GM21786 (cell line): ENCODE measurements at regions not wholly inside any gene's neighbourhood (a gene's known extent, or its start where the extent isn't known, plus 50 kb on each side); places are given as distances from the start of the nearest gene placed in this dataset.

Experiments
- ATAC-seq: cut with Tn5 transposase; IDR thresholded peaks from one replicate; pipeline ENCODE4 v1.9.1; 2021; ENCODE audit not compliant: unreplicated experiment

DNA sequence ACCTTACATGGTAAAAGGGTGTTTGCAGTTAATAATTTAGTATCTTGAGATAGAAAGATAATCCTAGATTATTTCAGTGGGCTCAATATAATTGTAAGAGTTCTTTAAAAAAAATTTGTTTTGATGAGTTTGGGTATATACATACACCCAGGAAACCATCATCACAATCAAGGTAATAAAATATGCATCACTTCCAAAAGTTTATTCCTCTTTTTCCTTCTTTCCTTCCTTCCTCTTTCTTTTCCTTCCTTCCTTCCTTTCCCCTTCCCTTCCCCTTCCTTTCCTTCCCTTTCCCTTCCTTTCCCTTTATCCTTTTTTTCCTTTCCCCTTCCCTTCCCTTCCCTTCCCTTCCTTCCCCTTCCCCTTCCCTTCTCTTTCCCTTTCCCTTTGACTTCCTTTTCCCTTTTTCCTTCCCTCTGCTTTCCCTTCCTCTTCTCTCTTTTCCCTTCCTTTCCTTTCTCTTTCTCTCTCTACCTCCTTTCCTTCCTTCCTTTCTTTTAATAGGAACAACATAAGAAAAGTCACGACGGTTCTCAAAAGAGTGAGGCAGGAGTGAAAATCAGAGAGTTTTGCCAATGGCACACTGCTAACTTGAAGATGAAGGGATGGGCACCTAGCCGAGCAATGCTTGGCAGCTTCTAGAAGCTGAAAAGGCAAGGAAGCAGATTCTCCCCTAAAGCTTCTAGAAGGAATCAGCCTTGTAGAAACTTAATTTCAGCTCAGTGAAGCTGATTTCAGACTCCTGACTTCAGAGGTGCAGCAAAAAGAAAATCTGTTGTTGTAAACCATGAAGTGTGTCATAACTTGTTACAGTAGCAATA is 2050.2 kb upstream of the AGA start:
- ATAC-seq = no peak

DNA sequence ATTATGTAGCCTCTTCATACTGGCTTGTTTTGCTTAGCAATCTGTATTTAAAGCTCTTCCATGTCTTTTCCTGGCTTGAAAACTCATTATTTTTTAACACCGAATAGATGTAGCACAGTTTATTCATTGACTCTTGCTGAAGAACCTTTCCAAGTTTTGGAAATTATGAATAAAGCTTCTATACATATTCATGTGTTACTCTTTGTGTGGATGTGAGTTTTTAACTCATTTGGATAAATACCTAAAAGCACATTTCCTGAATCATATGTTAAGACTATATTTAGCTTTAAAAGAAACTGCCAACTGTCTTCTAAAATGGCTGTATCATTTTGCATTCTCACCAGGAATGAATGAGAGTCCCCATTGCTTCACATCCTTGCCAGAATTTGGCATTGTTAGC is 2061.7 kb upstream of the AGA start:
- no peak for ATAC-seq

DNA sequence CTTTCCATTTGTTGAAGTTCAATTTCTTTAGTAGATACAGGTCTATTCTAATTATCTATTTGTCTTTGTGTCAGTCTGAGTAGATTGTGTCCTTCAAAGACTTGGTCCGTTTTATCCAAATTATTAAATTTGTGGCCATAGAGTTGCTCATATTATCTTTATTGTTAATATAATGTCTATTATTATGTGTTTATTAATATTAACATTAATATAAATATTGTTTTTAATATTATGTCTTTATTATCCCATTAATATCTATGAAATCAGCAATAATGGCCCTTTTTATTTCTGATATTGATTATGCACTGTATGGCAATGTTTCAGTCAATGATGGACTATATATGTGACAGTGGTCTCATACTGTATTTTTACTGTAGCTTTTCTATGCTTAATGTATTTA is 2067.3 kb upstream of the AGA start:
- ATAC-seq = no peak

DNA sequence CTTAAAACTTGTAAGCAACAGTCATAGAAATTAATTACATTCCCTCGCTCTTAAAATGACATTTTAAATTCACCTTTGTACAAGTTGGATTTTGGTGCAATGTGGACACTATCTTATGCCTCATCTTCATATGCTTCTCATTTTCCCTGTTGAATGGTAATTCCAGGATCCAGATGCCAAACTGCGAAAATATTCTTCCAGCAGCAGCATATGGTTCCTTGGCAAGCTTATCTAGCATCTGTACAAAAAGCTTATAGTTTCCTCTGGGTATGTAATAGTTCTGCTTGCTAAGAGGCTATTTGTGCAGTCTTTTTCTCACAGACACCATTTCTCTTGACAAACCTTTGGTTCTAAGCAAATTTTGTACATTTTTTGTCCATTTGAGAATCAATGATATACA is 2079.7 kb upstream of the AGA start:
- ATAC-seq = no peak

DNA sequence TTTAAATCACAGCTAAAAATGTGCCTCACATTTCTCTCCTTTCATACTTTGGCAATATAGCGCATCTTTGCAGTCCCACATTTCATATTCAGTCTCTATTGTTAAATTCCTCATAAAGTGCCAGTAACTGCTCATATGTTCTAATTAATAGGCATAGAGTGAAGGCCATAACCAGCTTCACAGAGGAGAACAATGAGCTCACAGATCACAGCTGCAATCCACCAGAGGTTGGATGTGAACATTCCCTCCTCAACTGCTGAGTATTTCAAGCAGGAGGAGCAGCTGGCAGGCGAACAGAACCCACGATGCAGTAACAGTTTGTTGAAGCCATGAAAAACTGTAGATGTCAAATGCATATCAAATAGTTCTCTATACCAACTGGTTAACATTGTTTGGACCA is 2088.7 kb upstream of the AGA start:
- ATAC-seq = no peak

DNA sequence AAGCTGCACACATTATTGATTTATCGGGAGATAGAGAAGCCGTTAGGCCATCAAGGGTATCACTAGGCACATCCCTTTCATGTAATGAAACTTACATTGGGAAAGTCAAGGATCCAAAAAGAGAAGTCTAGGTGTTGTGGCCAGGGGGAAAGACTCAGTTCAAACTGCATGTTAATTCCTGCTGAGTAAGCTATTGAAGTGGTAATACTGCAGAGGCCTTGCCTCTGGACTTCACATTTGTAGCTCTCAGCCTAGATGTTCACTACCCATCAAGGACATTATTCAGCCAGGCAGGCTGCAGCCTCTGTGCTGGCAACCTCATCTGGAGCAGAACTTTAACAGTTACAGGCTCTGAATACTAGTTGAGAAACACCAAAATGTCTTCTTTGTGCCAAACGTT is 2094.5 kb upstream of the AGA start:
- ATAC-seq = no peak

DNA sequence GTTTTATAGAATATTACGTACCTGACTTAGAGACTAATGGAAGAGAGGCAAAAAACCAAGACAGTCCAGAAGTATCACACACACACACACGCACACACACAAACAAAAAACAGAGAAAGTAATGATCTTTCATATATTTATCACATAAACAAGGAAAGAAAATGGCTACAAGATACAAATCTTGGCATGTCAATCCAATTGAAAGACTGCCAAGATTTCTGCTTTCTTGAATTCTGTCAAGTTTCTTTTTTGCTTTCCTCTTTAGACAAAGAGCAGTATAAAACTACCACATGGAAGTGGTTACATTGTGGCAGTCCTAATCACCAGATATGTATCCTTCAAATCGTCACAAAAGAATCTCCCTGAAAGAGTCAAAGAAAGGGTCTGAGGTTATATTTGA is 2097.4 kb upstream of the AGA start:
- no peak for ATAC-seq

DNA sequence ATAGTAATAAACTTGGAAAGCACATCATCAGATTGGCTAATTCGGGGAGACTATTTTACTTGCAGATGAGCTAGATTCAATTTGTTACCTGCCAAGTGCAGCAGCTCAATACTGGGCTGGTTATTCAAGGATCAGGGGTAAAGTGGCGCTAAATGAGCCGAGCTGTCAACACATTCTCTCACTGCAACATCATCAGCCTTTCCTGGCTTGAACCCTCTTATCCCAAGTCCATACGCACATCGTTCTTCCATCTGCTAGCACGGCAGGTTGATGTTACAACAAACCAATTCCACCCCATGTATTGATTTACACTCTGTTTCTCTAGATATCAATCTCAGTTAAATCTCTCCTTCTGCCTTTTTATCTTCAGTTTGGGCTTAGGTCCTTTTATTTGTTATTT is 2101.5 kb upstream of the AGA start:
- no peak for ATAC-seq

DNA sequence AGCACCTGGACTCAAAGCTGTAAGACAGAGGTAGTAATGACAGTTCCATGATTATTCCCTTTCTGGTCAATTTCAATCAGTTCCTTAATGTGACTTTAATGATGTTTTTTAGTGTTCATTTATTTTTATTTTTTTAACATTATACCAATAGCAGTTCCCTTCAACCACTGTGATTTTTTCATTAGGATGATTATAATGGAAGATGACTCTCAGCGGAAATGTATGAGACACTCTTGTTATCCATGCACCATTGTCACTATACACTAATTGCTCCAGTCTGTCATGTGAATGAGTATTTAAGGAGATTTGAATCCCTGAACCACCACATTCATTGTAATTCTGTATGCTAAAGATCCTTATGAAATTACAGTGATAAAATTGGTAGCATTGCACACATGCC is 2102.3 kb upstream of the AGA start:
- ATAC-seq = no peak

DNA sequence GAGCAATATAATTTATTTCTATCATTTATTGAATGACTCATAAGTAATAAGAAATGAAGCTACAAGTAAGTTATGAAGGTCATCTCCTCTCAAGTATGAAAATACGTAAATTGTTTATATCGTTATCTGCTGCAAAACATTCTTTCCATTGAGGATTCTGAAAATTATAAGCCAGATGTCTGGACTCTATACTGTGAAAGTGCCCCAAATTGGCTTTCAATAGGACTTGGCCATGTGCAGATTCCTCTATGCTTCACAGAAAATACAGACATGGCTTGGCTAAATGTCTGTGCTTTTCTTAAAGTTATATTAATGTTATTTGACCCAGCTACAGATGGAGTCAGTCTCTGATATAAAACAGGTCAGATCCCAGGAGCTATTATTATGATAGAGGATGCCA is 2109.9 kb upstream of the AGA start:
- no peak for ATAC-seq

DNA sequence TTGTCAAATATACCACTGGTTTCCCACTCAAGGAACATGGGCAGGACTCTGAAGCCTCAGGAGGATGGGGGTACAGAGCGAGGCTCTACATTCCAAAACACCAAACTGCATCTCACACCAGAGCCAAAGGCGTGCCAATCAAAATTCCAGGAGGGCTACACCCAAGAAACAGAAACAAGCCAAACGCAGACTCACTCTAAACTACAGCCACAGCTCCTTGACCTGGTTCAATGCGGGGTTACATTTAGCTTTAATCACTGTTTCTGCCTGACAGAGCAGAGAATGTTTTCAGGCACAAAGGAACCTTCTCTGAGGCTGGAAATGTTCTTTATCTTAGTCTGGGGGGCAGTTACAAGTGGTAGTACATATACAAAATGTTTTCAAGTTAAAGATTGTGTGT is 2121.5 kb upstream of the AGA start:
- ATAC-seq = no peak

DNA sequence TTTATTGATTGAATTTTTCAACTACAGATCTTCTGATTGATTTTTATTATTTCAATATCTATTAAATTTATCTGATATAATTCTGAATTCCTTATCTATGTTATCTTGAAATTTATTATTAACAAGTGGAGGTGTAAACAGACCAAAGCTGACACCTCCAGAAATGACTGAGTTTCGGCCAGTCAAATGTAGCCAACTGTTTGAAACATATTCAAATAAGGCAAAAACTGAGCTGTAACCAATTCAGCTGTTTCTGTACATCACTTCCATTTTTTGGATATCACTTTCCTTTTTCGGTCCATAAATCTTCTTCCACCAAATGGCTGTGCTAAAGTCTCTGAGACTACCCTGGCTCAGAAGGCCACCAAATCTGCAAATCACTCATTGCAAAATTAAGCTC is 2127.3 kb upstream of the AGA start:
- ATAC-seq = no peak

DNA sequence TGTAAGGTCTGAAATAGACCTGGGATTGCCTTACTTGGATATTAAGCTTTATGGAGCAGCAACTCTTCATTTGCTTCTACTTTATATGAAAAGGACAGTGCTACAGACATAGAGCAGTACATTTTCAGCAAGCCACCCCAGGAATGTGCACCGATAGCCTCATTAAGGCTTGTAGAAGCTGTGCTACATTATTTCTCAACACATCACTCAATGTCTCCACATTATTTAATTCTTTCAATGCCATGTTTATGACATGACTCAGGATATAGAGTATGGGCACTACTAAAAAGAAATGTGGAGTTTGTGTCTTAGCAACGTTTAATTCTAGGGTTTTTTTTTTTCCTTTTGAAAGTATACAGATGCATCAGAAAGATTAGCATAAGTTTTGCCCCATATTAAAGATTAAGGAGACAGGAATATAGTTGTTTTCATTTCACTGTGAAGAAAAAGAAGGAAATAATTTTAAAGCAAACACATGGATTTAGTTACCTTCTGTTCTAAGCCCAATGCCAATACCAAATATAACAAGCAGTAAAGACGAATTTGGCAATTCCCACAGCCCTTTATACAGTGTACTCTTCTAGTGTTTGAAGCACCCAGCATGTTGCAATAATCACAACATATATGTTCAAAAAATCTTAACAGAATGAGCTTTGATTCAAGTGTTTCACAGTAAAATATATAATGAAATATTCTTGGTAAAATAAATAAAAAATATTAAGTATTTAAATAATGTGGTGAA is 2140.1 kb upstream of the AGA start:
- ATAC-seq = no peak

DNA sequence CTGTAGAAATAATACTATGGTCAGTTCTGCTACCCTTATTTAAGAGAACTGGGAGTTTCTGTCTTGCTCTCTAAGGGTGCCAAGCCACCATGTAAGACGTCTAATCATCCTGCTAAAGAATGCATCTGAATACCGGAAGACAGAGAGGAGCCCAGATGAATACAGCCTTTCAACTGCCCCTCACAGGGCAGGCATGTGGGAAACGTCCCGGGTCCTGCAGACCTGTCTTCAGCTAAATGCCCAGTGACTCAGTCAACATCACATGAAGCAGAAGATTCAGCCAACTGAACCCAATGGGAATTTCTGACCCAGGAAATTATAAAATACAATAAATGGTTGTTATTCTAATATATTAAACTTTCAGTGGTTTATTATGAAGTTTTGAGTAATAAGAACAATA is 2141.0 kb upstream of the AGA start:
- no peak for ATAC-seq

DNA sequence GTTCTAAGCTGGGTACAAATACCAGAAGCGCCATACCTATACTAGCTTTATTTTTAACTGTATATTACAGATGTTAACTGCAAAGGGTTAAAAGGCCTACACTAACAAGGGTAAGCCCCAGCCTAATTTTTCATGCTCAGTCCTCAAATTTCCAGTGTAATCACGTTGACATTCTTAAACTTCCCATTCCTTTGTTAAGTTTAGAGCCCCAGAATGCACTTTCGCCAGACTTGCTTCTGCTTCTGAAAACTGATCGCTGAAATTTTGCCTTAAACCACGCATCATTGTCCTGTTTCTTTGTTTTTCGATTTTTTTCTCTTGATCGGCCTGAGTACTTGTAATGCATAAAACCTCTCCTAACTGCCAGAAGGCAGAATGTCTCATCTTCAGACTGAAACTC is 2141.9 kb upstream of the AGA start:
- ATAC-seq = no peak

DNA sequence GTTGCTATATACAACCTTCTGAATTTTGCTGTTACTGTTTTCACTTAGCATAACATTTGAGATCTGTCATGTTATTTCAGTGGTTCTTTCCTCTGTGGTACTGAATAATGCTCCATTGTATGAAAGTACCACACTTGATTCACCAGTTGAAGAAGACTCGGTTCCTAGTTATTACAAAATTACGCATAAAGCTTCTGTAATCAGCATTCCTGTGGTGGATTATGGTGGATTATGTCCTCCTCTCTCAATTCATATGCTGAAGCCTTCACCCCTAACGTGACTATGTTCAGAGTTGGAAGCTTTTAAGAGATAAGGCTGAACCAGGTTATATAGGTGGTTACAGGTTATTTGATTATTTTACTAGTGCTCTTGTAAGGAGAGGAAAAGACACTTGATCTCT is 2143.5 kb upstream of the AGA start:
- ATAC-seq = no peak

DNA sequence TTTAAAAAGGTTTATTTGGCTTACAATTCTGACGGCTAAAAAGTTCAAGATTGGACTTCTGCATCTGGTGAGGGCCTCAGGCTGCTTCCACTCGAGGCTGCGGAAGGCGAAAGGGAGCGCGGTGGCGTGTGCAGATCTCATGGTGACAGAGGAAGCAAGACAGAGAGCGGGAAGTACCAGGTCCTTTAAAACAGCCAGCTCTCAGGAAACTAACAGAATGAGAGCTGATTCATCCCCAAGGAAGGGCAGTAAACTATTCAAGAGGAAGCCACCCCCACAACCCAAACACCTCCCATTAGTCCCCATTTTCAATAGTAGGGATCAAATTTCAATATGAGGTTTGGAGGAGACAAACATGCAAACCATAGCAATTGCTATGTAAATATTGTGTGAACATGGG is 2144.2 kb upstream of the AGA start:
- ATAC-seq = no peak

DNA sequence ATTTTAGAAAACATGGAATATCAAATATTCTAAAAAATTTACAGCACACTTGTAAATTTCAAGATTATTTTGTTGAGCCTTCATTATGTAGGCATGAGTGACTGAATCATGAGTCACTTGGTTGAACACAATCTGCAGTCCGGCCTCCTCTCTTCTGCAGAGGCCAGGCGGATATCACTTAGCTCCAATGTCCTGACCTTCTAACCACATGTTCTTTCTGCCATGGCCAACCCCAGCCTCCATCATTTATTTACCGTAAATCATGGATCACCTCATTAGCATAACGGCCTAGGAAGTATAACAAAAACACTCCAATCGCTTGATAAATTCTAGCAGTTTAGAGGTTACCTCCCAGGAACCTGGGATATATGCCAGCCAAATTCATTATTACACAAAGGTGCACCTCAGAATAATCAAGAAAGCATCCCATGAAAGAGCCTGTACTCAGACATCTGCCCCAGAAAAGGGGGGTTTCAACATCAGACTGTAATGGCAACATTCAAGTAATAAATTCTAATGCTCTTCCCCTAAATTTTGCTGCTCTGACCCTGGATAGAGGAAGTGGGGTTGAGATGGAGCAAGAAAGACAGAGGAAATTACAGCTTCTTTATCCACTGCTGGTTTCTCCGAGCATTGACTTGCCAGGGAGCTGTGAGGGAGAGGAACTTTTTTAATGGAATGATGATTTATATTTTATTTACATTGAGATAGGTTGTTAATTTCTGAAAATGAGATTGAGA is 2153.6 kb upstream of the AGA start:
- no peak for ATAC-seq

DNA sequence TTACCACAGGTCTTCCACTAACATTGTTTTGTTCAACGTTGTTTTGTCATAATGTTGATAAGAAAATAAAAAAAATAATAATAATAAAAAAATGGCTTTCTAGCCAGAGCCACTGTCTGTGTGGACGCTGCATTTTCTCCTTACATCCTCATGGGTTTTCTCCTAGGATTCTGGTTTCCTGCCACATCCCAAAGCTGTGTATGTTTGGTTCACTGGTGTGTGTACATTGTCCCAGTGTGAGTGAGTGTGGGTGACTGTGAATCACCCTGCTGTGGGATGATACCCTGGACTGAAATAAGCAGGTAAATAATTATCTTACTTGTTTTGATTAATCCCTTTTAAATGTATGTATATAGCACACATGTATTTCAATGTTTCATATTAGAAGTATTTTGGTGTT is 2154.4 kb upstream of the AGA start:
- no peak for ATAC-seq

DNA sequence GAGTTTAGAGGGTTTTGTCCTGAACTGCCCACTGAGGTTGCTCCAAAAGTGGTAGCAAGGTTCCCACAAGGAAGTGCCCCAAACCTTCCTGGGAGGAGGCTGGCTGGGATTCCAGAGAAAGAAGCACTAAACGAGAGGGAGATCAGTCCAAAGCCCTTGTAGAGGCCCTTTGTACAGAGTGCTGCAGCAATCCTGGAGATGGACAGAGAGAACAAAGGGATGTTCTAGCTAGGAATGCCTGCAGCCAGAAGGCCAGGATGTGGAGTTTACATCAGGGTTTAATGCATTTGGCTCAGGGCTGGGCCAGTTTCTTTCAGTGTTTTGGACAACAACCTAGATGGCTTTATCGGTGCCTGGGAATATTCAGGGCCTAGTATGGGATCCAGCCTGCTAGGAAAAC is 2155.1 kb upstream of the AGA start:
- ATAC-seq = no peak

DNA sequence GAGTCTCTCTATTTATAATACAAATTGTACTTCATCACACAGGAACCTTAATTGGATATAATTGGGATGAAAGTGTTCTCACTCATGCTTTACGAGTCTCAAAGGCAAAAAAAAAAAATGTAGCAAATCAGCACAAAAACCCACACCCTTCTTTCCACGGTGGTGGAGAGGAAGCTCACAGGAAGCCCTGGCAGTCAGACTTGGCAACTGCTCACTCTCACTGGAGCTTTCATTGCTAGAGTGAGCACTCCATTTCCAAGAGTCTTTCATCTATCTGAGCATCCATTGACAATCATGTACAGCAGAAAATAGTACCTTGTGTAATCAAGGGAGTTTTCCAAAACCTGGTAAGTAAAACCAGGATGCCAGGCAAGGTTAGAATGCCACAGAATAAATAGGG is 2159.4 kb upstream of the AGA start:
- no peak for ATAC-seq

DNA sequence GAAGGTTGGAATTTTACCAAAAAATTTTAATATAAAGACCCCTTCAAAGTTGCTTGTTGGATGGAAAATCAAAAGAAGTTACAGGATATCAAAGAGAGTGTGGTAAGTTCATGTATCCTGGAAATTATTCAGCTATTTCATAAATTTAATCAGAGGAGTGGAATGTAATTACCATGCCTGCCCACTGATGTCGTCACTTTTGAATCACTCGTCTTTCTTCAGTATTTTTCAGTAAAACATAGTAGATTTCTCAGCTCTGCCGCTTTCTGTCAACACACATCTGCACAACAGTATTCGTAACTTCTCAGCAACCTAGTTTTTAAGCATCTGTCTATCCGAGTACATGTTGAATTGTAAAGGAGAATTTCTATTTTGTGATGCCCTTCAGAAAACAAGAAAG is 2163.0 kb upstream of the AGA start:
- ATAC-seq = no peak
